GM03348 (cell line): ENCODE measurements at regions not wholly inside any gene's neighbourhood (a gene's known extent, or its start where the extent isn't known, plus 50 kb on each side); places are given as distances from the start of the nearest gene placed in this dataset.

Experiments
- DNase-seq: peaks from one replicate; pipeline ENCODE4 v3.0.0; 2012; ENCODE audit warnings: low spot score

DNA sequence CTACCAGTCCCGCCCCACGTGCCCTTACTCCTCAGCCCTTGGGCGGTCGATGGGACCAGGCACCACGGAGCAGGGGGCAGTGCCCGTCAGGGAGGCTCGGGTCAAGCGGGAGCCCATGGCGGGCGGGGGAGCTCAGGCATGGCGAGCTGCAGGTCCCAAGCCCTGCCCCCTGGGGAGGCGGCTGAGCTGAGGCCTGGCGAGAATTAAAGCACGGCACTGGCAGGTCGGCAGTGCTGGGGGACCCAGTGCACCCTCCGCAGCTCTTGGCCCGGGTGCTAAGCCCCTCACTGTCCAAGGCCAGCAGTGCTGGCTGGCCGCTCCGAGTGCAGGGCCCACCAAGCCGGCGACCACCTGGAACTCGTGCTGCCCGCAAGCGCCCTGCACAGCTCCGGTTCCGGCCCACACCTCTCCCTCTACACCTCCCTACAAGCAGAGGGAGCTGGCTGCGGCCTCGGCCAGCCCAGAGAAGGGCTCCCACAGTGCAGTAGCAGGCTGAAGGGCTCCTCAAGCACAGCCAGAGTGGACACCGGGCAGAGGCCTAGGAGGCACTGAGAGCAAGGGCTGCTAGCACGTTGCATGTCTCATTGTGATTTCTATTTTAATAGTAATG is 166.8 kb upstream of the FMN2 start:
- no peak for DNase-seq

DNA sequence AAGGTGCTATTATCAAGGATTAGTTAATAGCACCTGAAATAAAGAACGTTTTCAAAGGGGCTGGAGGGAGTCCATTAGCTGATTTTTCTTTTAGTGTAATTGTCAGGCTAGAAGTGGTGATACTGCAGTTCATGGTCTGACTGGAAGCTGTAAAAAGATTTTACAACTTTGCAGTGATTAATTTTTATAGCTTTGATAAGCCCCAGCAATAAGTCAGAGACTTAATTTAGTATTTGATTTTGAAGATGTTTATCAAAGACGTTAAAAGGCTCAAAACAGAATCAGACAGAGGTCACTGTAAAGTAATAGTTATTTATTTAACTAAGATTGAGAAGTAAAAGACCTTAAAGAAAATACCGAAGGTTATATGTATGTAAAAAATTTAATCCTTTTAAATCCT is 165.5 kb upstream of the FMN2 start:
- no peak for DNase-seq

DNA sequence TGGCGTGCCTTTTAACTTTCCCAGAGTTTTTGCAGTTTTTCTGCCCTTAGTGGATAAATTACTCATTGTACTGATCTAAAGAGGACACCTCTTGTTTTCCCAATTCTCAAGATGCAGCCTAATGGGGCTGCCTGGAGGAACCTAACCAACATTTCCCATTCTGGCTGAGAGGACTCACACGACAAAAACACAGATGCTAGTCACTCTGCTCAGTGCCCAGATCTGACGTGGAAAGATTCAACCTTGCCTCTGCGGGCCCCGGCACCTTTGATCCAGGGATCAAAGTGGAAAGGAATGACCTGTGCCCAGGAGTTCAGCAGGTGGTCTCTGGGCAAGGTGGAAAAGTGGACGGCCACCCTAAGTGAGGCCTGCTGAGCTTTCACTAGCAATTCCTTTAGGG is 162.4 kb upstream of the FMN2 start:
- no peak for DNase-seq

DNA sequence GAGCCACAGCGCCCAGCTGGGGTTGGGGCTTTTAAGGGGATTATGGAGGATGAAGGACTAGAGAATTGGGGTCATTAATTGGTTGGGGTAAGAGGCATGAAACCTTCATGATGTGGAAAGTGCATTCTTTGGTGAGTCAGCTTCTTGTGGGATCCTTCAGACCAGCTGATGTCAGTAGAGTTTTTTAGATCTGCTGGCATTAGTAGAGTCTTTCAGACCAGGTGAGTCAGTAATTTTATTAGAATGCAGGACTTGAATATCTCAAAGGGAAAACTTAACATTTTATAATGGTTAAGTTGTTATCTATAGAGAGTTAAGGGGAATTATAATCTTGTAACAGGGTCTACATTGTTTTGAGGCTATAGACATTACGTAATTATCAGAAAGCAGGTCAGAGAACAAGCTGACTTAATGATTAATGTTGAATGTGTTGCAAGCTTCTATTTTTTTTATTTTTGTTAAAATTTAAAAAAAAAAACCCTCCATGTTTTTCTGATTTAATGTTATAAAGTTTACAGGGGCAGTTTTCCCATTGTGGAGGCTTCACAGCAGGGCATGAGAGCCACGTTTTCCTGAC is 160.9 kb upstream of the FMN2 start:
- DNase-seq, result no peak

DNA sequence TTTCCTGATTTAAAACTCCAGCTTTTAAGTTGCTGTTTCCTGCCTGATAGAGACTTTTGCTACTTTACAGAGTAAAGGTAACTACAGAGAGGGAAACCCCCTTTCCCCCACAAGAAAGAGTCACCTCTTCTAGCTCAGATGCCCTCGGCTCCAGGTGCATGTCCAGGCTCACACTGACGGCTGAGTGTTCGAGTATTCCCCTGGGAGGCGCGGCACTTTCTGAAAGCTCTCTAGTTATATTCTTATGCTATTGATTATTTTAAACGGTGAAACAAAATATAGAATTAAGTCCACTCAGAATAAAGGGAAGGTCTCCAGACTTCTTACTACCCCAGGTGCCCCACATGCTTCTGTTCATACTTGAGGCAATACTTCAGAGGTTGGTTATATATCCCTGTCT is 160.3 kb upstream of the FMN2 start:
- no peak for DNase-seq

DNA sequence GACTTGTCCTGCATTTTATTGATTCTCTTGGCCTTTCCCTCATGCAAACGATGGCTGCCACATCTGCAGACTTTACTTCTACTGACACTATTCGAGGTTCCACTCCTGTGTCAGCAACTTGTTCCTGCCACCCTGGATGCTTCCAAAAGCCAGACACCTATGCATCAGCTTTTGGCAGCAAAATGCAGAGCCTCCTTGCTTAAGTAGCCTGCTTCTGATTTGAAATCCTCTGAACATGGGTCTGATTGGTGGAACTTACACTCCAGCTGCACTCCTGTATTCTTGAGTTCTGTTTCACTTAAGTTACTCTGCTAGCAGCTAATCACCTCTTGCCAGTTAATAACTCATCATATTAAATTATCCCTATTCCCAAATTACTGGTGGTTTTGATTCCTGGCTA is 152.1 kb upstream of the FMN2 start:
- no peak for DNase-seq

DNA sequence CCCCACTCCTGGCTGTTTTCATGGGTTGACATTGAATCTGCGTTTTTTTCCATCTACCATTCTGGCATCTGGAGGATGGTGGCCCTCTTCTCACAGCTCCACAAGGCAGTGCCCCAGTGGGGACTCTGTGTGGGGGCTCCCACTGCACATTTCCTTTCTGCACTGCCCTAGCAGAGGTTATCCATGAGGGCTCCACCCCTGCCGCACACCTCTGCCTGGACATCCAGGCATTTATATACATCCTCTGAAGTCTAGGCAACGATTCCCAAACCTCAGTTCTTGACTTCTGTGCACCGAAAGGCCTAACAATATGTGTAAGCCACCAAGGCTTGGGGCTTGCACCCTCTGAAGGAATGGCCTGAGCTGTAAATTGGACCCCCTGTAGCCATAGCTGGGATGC is 147.9 kb upstream of the FMN2 start:
- no peak for DNase-seq

DNA sequence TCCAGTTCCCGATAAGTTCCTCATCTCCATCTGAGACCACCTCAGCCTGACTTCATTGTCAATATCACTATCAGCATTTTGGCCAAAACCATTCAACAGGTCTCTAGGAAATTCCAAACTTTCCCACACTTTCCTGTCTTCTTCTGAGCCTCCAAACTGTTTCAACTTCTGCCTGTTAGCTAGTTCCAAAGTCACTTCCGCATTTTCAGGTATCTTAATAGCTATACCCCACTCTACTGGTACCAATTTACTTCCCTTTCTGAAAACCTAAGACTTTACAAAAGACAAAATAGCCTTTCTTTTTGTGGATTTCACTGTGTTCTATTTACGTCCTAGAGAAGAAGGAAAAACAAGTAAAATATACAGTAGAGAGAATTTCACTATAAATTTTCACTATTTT is 147.0 kb upstream of the FMN2 start:
- DNase-seq, result no peak

DNA sequence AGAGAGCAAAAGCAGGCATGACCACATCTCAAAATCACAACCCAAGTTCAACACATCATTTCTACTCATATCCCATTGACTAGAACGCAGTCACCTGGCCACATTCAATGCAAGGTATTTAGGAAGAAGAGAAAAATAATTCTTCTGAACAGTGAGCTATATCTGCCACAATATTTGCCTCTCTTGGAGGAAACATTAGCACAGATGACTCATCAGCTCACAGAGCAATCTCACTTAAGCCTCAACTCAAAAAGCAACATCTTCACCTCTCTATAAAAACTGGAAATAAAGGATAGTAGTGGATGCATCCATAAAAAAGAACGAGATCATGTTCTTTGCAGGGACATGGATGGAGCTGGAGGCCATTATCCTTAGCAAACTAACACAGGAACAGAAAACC is 143.9 kb upstream of the FMN2 start:
- no peak for DNase-seq

DNA sequence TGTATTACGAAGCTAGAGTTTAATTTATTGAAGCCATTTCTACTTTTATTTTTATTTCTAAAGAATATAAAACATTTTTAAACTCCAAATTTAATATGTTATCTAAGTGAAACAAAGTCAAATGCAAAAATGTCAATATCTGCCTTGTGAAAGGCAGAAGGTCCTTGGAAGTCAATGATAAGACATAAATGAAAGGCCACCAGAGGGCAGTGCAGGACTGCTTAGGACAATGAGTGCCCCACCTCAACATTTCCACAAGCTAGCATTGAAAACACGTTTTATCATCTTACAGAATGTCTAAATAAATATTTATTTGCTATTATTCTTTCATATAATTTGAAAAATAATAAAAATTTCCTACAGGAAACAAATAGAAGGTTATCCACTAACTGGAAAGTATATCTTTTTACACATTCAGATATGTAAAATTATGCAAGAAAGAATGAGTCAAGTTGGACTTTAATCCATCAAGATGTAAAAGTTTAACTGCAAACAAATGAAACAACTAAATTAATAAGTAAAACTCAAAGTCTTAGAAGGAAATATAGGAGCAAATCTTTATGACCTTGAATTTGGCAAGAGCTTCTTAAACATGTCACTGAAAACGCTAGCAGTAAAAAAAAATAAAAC is 140.1 kb upstream of the FMN2 start:
- DNase-seq, result peak; percentile 73

DNA sequence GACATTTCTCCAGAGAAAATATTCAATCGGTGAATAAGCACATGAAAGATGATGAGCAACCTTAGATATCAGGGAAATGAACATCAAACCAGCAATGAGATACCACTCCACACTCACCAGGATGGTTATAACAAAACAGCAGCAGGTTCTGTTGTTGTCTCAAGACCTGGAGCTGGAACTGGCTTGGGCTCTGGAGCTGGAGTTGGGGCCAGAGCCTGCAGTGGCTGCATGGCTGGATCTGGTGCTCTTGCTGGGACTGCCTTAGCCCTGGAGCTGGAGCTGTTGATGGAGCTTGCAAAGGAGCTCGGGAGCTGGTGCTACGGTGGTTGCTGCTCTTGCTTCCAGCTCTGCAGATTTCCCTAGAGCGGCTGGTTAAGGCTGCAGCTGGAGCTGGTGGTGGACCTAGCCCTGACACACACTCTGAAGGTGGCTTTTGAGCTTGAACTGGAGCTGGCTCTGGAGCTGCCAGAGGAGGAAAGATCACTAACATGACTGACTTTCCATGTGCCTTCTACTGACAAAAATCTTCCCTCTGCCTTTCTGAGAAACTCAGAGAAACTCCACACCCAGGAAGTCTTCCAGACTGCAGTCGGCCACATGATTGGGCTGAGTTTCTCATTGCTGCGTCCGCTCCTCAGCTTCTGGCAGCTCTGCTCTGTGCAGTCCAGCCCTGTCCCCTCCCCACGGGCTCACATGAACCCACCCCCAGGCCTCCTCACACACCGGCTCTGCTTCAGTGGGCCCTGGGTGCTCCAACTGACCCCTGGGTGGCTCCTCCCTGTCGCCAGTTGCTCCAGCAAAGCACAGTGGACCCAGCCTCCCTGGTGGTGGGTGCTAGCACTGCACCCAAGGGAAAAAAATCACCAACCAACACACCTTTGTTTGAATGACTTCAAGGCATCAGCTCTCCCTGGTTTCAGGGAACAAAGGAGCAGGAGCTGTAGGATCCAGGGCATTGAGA is 139.1 kb upstream of the FMN2 start:
- peak; percentile 55 for DNase-seq

DNA sequence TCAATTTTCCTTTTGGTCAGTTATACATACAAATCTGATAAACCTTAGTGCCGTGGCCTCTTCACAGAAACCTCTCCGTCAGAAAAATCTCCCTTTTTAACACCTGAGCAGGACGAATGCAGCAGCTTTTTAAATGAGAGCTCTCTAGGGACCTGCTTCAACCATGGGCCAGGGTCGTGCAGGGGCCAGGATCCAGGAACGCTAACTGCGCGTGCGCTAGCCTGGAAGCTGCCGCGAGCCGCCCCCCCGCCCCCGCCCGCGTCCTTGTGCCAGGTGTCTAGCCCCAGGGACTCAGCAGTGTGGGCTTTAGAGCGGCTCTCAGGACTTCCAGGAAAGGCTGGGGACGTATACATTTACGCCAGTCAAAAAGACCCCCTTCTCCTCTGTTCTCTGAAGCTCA is 136.8 kb upstream of the FMN2 start:
- DNase-seq, result no peak

DNA sequence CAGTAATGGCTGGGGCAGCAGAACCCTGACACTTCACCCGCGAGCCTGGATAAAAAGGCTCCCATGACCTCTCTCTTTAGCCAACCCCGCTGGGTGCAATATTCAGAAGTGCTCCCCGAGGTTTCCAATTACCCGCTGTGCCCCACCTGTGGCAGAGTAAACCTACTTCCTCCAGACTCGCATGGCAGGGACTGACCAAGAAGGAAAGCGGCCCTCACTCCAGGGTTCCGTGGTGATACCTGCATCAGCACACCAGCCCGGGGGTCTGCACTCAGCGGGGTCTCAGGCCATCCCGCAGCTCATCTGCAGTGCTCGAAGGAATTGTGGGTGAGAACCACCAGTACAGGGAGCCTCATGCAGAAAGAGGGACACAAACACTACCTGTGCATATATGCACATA is 136.3 kb upstream of the FMN2 start:
- DNase-seq, result no peak

DNA sequence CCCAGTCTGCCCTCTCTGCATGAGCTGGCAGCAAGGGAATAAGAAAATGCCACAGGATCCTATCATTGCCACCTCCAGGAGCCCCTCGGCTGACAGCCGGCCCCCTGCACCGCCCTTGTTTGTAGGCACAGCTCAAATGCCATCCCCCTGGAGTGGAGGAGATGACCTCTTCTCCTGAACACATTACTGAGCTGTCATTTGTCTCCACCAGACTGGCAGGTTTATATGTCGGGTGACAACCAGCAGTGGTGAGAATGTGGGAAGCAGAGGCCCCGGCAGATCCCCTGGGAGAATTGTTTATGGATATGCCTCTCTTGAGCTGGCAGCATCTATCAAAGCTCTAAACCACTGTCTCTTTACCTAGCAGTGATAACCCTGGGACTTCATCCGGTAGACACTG is 135.4 kb upstream of the FMN2 start:
- no peak for DNase-seq

DNA sequence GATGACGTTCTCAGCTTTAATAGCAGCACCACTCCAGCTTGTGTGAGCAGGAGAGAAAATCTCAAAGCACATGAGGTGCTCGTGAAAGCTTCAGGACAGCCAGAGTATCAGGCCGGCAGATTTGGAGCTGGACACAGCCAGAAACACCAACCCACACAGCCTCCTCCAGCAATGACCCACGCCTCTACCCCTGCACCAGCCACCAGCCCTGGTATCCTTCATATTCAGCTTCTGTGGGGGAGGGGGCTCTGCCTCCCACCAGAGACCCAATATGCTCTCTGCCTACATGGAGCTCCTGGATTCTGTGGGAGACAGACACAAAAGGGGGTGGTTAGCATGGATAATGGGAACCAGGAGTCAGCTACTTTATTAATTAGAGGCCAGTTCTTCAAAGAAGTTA is 133.6 kb upstream of the FMN2 start:
- no peak for DNase-seq

DNA sequence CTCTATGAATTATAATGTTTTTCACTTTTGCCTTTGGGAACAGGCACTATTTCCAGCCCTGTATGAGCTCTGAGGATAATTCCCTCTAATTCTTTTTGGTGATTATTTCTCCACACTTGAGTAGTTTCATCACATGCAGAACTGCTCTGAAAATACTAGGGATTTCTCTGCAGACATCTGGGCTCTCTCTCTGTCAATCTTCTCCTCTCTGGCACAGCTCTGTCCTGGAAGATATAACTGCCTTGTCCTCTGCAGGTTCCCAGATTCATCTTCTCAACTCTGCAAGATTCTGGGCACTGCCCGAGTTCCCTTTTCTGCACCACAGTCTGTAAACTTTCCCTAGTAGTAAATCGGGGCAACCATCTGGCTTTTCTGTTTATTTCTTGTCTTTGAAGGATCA is 131.3 kb upstream of the FMN2 start:
- DNase-seq, result no peak

DNA sequence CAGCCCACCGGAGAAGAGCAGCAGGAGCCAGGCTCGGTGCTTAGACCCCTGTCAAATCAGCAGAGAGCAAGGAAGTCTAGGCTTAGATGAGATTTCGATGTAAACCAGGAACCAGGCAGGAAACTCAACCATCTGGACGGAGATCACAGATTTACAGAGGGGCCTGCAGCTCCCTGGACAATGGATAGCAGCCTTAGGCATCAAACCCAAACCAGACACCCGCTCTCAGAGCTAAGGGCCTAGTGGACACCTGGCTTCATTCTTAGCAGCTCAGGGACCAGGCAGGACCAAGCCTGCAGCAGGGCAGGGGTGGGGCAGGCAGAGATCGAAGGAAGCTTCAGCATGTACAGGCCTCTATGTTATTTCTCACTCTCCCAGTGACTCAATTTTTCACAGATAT is 127.8 kb upstream of the FMN2 start:
- DNase-seq, result no peak

DNA sequence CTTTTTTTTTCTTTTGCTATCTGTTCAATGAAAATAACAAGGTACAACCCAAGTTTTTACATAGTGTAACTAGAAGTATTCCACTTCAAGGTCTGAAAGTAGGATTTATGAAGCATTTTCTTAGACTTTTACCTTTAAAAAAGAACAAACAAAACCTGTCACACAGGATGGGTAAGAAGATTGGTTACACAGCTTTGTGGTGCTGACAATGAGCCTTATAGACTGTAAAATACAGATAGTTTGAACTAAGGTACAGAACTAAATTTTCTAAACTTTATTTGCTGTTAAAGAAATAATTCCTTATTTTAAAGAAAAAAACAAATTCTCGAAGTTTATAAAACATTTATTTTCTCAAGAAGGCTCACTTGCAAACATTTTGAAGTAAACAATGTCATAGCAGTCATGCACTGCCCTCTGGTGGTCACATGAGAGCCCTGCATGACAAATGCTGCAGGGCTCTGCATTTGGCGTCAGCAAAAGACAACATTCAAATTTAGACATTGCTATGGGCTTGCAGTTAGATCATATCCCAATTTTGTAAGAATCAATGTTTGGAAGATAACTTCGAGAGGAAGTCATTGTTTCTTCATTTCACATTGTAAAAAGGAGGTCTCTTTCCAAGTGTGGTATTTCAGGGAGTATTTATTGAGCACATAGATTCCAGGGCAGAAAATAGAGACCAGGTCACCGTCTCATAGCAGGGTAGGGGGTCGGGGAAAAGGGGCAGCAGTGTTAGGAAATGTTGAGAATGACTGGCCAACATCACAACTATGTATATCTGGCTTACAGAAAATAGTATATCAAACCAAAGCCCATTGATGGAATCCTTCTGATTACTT is 115.3 kb upstream of the FMN2 start:
- DNase-seq, result peak; percentile 69

DNA sequence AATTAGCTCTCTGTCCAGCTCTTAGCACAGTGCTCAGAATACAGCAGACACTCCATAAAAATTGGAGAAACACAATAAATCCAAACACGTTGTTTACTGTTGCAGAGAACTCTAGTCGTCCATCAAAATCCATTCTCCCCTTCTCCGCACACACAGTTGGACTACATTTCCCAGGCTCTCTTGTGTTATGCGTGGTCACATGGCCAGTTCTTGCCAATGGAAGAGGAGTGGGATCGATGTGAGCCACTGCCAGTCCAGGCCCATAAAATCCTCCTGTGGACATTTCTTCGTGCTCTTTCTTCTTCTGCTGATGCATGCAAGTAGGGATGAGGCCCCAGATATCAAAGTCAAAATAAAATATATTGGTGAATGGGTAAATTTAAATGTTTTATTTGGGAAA is 114.3 kb upstream of the FMN2 start:
- no peak for DNase-seq

DNA sequence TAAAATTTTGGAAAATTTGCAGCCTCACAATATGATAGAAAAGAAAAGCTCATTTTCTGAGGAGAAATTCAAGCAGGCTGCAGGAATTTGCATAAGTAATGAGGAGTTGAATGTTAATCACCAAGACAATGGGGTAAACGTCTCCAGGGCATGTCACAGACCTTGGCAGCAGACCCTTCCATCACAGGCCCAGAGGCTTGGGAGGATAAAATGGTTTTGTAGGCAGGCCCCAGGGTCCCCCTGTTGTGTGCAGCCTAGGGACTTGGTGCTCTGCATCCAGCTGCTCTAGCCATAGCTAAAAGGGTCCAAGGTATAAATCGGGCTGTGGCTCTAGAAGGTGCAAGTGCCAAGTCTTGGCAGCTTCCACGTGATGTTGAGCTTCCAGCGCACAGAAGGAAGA is 112.2 kb upstream of the FMN2 start:
- DNase-seq, result no peak

DNA sequence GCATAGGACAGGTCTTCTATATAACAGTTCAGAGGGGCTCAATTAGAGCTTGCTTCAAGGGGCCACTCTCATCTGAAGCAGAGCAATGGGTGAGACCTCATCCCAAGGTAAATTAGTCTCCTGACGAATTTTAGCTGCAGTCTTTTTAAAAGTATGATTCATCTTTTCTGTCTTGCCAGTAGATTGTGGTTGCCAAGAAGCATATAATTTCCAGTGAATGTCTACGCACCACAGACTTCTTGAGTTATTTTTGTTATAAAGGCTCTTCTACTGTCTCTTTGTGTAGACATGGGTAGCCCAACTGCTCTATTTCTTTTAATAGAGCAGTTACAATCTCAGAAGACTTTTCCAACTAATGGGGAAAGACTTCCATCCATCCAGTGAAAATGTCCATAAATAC is 108.9 kb upstream of the FMN2 start:
- DNase-seq, result peak; percentile 15

DNA sequence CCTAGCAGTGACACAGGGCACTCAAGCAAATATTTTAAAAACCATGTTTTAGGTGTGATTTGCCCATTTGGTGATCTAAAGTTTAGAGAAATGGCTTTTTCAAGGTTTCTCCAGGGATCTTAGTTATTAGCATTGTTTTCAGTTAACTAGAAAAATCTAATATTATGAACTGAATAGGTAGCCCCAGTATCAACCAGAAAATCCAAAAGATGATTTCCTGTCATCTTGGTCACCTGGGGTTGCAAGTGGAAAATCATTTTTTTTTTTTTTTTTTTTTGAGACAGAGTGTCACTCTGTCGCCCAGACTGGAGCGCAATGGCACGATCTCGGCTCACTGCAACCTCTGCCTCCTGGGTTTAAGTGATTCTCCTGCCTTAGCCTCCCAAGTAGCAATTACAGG is 106.6 kb upstream of the FMN2 start:
- no peak for DNase-seq
